SK-N-SH treated with all-trans-retinoic acid at 6 μM for 48 hours (cell line): ENCODE measurements at regions not wholly inside any gene's neighbourhood (a gene's known extent, or its start where the extent isn't known, plus 50 kb on each side); places are given as distances from the start of the nearest gene placed in this dataset.

Experiments used
- ARNTL ChIP-seq: fragments of 450-650 bp; formaldehyde crosslinking; IDR thresholded peaks from 2 replicates; pipeline ENCODE4 v1.5.0; 2020; ENCODE audit warnings: low read depth, mild to moderate bottlenecking, moderate library complexity, borderline replicate concordance
- CREB5 ChIP-seq: fragments of 250-450 bp; sonication (Bioruptor Pico); IDR thresholded peaks from 2 replicates; pipeline ENCODE4 v1.5.1; 2020; ENCODE audit warnings: low read depth, mild to moderate bottlenecking, moderate library complexity
- CSDC2 ChIP-seq: fragments of 250-450 bp; sonication (Bioruptor Pico); IDR thresholded peaks from 2 replicates; pipeline ENCODE4 v1.5.0; 2020; ENCODE audit warnings: mild to moderate bottlenecking, moderate library complexity
- PATZ1 ChIP-seq: fragments of 250-450 bp; sonication (Bioruptor Pico); IDR thresholded peaks from 2 replicates; pipeline ENCODE4 v1.8.0; 2020; ENCODE audit warnings: mild to moderate bottlenecking, moderate library complexity, borderline replicate concordance
- TCF4 ChIP-seq: fragments of 250-450 bp; sonication (Bioruptor Pico); IDR thresholded peaks from 2 replicates; pipeline ENCODE4 v1.8.0; 2021; ENCODE audit warnings: mild to moderate bottlenecking, moderate library complexity, borderline replicate concordance
- ZFP3 ChIP-seq: fragments of 250-450 bp; sonication (Bioruptor Pico); IDR thresholded peaks from 2 replicates; pipeline ENCODE4 v1.5.0; 2020; ENCODE audit warnings: mild to moderate bottlenecking, moderate library complexity
- ZNF8 ChIP-seq: fragments of 450-650 bp; formaldehyde crosslinking; IDR thresholded peaks from 2 replicates; pipeline ENCODE4 v1.5.0; 2020; ENCODE audit warnings: mild to moderate bottlenecking, moderate library complexity

GRCh38 chr7:114087653-114088469 lies 169.1 kb upstream of the PPP1R3A start:
- TF ChIP-seq TCF4 (CRISPR knock-in tag) = no peak
- no peak for TF ChIP-seq PATZ1 (CRISPR knock-in tag)
- no peak for TF ChIP-seq ZNF8 (CRISPR knock-in tag)
- no peak for TF ChIP-seq CSDC2
- TF ChIP-seq ARNTL = no peak
- TF ChIP-seq CREB5 (CRISPR knock-in tag) = no peak
- no peak for TF ChIP-seq ZFP3
